HG03432 (cell line): ENCODE measurements at regions not wholly inside any gene's neighbourhood (a gene's known extent, or its start where the extent isn't known, plus 50 kb on each side); places are given as distances from the start of the nearest gene placed in this dataset.
A peak's percentile ranks its signal among the peaks of the same experiment; 100 is the strongest.
"Not testable (repeated sequence)": the region's sequence is repeated elsewhere in the genome, so short reads cannot be mapped to it uniquely, and the experiment has no call there.

Source experiments
- ATAC-seq: cut with Tn5 transposase; IDR thresholded peaks from one replicate; pipeline ENCODE4 v1.9.1; 2021; ENCODE audit warnings: mild to moderate bottlenecking, moderate library complexity; ENCODE audit not compliant: unreplicated experiment

- ATAC-seq, result no peak
Measured at GRCh38 chr18:40120796-40121391, 1834.1 kb upstream of the PIK3C3 start.

DNA sequence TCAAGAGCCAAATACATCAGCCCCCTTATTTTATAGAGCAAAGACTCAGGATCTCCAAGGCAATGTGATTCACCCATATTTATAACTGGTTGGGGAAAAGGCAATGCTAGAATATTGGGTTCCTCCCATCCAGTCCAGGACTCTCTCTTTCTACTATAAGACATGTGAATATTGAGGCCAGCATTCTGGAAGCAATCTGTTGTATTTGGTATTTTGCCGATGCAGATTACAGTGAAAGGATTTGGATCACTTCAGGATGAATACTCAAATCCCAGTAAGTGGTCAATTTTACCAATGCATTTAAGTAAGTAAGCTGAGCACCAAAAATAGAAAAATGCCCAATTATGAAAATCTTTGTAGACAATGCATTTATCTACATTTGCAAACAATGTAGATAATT is 1834.7 kb upstream of the PIK3C3 start:
- no peak for ATAC-seq

GRCh38 chr18:40119581-40119980 is 1835.5 kb upstream of the PIK3C3 start:
- ATAC-seq, result not testable (repeated sequence)

DNA sequence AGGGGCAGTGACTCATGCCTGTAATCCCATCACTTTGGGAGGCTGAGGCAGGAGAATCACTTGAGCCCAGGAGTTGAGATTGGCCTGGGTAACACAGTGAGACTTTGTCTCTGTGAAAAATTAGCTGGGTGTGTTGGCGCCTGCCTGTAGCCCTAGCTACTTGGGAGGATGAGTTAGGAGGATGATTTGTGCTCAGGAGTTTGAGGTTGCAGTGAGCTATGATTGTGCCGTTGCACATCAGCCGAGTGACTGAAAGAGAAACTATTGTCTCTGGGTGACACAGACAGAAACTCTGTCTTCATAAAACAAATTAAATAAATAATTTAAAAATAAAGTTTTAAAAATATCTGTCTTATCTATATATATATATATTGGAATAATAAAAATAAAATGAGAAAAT is 1844.6 kb upstream of the PIK3C3 start:
- peak; percentile 58 for ATAC-seq

DNA sequence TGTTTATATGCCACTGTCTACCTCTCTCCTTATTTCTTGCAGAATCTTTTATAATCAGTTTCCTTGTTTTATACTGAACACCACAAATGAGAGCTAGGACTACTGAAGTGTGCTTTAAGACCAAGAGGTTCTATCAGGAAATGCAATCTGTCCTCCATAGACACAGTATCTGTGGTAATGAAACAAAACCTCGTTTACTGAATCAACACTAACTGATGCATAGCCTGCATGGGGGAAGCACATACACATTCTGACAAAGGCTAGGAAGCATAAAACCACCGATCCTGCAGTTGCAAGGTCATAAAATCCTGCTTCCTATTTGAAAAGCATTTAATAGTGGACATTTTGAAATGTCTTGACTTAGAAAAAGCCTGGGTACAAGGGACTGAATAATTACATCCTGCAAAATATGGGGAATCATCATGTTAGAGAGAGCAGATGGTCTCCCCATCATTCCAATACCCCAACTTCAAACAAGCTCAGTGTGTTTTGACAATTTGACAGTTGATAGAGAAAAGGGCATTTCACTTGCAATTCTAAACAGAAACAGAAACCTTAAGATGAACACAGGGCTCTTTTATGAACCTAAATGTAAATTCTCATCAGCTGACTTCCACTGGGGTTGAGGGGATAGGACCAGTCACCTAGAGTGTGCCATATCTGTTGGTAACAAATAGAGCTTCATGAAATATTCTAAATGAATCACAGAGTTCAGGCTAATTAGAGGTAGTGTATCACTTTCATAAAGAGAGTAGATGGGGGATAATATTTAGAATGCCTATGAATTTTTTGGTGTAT is 1845.6 kb upstream of the PIK3C3 start:
- ATAC-seq, result peak; percentile 58

- no peak for ATAC-seq
Measured at GRCh38 chr18:40108596-40108995, 1846.4 kb upstream of the PIK3C3 start.

- no peak for ATAC-seq
Measured at GRCh38 chr18:40102903-40103302, 1852.1 kb upstream of the PIK3C3 start.

- no peak for ATAC-seq
Measured at GRCh38 chr18:40099641-40100040, 1855.4 kb upstream of the PIK3C3 start.

GRCh38 chr18:40096675-40097074 is 1858.4 kb upstream of the PIK3C3 start:
- no peak for ATAC-seq

DNA sequence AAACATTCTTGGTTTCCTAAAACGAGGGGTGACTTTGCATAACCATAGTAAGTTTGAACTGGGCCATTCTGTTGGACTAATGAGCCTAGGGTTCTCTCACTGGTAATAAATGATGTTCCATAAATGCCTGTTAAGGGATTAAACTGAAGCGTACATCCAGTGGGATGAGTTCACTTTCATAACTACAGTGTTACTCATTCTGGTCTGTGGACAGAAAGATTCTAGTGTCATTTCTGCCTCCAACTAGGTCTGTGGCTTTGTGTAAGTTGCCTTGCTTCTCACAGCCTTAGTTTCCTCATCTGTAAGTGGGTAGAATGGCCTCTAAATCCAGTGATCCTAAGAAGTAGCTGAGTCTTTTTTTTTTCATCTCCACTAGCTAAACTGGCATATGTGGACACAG is 1860.6 kb upstream of the PIK3C3 start:
- no peak for ATAC-seq

DNA sequence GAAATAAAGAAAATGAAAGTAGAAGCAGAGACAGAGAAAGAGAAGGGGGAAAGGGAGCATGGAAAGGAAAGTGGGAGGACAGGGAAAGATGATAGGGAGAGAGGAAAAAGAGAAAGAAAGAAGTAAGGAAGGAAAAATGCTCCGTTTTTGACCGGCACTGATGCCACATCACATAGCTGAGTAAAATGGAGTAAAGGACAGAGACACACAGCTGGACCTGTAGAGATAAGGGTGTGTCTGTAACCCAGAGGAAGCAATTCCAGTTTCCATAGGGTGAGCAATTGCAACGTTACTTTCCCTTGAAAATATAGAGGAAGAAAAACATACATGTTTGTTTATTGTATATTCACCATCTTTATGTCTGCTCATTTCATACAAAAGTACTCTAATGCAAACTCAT is 1866.9 kb upstream of the PIK3C3 start:
- no peak for ATAC-seq

GRCh38 chr18:40079786-40080185 is 1875.2 kb upstream of the PIK3C3 start:
- no peak for ATAC-seq

DNA sequence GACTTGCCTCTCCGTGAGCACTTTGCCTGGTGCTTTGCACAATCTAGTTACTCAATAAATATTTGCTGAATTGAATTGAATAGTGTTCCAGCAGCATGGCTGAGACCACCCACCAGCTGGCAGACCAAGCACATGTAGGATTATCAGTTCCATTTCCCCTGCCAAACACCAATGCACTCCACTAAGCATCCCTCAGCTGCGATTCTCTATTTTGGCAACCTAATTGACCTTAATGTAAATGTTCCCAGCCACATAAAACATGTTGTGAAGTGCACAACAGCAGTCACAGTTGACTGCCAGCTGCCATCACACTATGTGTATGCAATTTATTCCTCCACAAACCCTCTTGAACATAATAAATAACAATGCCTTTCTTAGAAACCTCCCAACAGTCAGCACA is 1879.4 kb upstream of the PIK3C3 start:
- no peak for ATAC-seq

- no peak for ATAC-seq
Measured at GRCh38 chr18:40072761-40073160, 1882.3 kb upstream of the PIK3C3 start.

DNA sequence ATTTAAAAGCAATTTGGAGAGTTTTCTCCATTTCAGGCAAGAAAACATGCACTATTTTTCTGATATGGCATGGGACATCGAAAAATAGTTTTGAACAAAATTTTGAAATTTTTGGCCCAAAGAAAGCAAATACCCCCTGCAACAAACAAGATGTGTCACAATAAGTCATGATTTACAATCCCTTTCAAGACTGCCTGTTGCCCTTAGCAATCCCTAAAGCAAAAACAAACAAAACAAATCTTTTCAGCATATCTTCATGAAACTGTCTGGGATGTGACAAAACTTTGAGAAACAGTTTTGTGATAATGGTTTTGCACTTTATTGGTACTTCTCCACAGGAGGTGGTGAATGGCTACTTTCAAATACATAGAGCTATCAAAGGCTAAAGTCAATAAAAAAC is 1888.7 kb upstream of the PIK3C3 start:
- no peak for ATAC-seq

- no peak for ATAC-seq
Measured at GRCh38 chr18:40063488-40063887, 1891.5 kb upstream of the PIK3C3 start.

- no peak for ATAC-seq
Measured at GRCh38 chr18:40061086-40061485, 1893.9 kb upstream of the PIK3C3 start.

DNA sequence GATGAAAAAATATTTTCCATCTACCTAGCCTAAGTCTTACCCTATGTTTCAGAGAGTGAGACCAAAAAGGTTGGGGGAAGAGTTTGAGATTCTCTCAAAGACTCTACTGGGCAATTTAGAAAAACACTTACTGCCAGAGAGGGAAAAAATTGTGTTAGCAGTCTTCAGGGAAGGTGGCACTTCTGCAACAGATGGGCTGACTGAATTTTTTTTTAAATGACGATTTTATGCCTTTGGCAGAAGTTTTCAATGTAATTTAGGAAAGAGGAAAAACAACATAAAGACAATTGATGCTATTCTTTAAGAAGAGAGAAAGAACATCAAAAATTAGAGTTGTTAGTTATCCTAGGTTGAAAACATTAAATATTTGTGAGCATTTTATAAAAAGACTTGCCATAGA is 1894.5 kb upstream of the PIK3C3 start:
- no peak for ATAC-seq

DNA sequence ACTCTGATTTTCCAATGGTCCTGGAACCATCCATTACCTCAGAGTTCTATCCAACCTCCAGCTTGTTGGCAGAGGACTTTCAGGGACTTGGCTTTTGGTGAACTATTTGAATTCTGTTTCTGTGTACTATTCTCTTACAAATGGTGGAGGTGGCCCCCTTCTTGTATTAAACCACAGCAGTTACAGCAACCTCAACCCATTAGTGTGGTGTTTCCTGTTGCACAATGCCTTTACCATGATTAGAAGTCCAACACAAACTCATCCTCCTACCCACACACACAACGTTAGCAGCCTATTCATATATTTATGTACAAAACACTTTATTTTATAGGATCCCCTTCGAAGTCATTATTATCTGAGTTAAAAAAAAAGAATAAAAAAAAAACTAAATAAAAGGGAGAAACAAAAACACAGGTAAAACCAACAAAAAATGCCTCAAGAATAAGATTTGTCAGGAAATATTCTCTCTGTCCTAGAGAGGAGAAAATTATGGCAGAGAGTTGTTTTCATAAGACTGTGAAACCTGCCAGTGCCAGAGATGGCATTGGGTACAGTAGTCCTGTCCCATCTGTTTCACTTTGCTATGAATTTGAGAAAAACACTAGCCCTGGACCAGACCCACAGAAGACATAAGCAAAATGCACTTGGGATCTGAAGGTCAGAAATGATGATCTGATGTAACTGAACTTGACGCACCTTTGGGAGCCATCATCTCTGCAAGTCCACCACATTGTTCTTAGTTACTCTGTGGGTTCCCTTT is 1896.0 kb upstream of the PIK3C3 start:
- ATAC-seq, result no peak

DNA sequence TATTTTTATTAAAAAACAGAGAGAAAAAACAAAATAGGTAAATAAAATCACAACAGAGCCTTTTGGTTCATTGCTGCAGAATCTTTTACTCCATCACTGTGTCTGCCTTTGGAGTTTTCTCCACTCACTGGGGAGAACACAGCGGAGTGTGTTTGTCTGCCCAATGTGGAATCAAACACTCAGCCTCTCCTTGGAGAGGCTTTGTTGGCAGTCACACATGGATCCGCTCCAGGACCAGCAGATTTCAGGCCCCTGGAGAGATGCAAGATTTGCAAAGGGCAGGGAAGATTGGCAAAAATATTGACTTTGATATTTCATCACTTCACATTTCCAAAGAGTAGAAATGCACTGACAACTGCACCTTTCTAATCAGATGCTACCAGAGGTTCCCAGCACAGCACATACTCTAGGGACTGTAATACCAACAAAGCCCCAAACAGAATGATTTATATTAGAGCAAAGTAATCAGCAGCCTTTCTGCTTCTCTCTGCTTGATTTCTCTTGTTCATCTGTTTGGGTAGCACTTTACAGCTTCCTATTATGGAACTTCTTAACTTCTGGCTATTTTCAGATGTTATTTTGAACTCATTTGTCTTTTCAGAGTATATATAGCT is 1898.8 kb upstream of the PIK3C3 start:
- ATAC-seq, result no peak

GRCh38 chr18:40055262-40055661 is 1899.8 kb upstream of the PIK3C3 start:
- ATAC-seq, result no peak

DNA sequence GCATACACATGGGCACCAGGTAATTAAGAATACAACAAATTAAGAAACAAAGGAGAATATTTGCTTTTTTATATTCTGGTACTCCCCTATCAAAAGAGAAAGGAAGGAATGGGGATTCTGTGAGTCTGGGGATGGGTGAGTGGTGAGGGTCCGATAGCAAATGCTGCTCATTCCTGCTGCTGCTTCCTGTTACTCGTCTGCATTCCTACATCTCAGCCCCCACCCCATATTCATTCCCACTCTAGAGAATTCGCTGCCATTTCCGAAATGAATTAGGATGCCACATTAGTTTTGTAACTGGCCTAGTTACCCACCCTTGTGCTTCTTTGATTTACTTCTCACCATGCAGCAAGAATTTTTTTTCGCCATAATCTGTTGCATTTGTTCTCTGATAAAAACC is 1905.3 kb upstream of the PIK3C3 start:
- no peak for ATAC-seq
